Erythroblast (primary cell): ENCODE measurements at regions not wholly inside any gene's neighbourhood (a gene's known extent, or its start where the extent isn't known, plus 50 kb on each side); places are given as distances from the start of the nearest gene placed in this dataset.

Experiments
- GATA1 ChIP-seq: IDR thresholded peaks from 2 replicates; pipeline ENCODE4 v1.6.1; 2011; ENCODE audit warnings: low read depth, mild to moderate bottlenecking, control low read depth, low read length, moderate library complexity
- POLR2A ChIP-seq: IDR thresholded peaks from 2 replicates; pipeline ENCODE4 v1.6.1; 2011; ENCODE audit warnings: mild to moderate bottlenecking, low read length

GRCh38 chr4:127491571-127491970, 141.2 kb upstream of the INTU start:
- TF ChIP-seq POLR2A = no peak
- TF ChIP-seq GATA1 = no peak
